HG02981 (cell line): ENCODE measurements at regions not wholly inside any gene's neighbourhood (a gene's known extent, or its start where the extent isn't known, plus 50 kb on each side); places are given as distances from the start of the nearest gene placed in this dataset.

Source experiments
- ATAC-seq: cut with Tn5 transposase; IDR thresholded peaks from one replicate; pipeline ENCODE4 v1.9.1; 2021; ENCODE audit warnings: mild to moderate bottlenecking, moderate library complexity; ENCODE audit not compliant: unreplicated experiment

DNA sequence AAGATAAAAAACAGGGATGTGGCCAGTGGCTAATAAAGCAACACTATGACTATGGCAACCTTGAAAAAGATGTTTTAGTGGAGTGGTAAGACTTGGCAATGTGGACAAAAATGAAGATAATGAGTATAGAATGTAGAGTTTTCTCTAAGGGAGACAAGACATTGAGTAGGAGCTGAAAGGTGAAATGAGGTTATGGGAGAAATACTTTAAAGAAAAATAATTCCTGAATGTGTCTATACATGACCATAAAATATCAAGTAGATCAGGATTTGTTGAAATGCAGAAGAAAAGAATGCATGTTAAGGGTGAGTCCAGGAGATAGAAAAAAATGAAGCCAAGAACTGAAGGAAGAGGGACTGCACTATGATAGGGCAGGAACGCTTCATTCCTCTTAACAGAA is 101.6 kb upstream of the CARD18 start:
- ATAC-seq: no peak

DNA sequence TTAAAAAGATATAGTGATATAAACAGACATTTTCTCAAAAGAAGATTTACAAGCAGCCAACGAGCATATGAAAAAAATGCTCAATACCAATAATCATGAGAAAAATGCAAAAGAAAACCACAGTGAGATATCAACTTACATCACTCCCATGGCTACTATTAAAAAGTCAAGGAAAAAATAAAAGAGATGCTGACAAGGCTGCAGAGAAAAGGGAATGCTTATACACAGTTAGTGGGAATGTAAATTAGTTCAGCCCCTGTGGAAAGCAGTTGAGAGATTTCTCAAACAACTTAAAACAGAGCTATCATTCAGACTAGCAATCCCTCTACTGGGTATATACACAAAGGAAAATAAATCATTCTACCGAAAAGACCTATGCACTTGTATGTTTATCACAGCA is 97.1 kb upstream of the CARD18 start:
- no peak for ATAC-seq

DNA sequence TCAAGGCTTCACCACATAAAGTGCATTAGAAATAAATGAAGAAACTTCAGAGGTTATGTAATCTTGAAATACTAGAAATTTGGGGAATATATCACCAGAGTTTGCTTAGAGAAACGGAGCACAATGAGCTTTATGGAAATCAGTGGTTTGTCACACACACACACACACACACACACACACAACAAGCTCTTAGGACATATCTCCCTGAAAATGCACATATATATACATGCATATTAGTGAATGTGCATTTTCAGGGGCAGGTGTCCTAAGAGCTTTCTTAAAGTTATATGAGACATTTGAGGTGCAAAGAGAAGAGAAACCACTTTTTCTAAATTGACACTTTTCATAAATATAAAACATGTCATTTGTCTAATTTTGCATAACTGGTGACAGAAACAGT is 93.7 kb upstream of the CARD18 start:
- no peak for ATAC-seq

DNA sequence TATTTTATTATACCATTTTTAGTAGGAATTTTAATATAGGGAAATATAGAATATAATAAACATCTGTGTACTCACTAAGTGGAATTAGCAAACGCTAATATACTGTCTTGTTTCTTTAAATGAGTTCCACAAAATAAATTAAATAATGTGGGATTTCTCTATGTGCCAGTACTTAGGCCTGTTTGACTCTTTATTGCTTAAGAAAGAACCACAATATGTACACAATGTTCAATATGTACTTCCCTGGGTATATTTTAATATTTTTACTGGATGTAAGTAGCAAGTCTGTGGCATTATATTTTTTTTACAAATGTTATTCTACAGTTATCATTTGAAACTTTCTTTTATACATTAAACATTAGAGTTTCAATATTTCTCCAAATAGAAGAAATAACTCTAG is 92.5 kb upstream of the CARD18 start:
- no peak for ATAC-seq

DNA sequence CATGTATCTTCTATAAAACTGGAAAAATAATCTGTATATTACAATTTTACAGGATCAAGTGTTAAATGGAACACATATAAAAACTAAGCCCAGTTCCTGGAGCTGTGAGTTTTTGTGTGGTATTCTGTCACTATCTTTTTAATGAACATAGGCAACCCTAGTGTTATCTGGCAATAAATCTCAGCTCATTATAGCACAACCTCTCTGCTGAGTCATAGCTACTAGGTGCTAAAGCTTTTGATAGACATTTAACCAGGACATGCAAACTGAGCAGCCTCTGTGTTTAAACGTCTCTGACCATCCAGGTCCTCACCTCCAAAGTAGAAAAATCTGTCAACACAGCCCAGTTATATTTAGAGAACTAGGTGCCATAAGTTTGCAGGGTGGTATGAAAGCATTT is 91.0 kb upstream of the CARD18 start:
- ATAC-seq: no peak

DNA sequence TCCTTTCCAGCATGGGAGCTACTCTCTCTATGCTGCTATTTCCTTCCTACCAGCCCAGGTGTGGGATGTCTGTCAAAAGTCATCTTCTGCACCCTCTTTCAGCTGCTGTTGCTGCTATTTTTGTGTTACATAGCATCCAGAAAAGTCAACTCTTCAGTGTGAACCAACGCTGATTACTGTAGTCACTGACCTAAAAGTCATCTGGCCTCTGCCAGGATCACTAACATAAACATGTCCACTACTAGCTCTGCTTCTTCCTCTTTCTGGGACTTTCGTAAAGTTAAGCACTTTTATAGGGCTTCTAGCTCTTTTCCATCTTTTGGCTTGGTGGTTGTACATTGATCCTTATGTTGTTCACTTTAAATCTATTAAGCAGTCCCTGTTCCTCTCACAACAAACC is 90.2 kb upstream of the CARD18 start:
- ATAC-seq: no peak

DNA sequence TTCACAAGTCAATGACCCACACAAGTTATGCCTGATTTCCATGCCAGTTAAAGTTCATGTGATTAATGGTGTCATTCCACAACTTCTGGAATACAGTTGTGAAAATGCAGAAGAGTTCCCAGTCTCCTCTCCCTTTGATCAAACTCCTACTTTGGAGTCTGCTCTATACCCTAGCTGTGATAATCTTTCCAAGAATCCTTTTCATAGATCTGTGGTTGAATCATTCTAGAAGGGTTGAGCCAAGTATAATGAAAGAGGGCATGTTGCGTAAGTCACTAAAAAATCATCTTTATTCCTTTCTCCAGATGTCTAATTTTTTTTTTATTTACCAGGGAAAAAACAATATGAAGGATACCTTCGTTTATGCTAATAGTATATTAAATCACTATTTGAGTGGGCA is 89.7 kb upstream of the CARD18 start:
- no peak for ATAC-seq

DNA sequence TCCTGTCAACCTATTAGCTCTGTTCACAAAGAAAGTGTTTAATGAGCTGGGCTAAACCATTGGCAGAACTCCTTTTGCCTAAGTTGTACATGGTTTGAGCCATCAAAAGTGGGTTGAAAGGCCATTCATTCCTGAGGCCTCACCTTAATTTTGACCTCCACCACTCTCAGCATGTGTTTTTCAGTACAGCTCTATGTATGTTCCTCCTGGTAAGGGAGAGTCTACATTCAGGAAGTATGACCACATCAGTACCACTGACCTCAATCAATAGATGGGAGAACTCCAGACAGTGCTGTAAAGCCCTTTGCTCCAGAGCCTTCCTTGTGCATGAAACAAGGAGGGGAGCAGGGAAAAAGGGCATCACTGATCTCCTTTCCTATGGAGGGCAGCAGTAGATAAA is 87.8 kb upstream of the CARD18 start:
- no peak for ATAC-seq

DNA sequence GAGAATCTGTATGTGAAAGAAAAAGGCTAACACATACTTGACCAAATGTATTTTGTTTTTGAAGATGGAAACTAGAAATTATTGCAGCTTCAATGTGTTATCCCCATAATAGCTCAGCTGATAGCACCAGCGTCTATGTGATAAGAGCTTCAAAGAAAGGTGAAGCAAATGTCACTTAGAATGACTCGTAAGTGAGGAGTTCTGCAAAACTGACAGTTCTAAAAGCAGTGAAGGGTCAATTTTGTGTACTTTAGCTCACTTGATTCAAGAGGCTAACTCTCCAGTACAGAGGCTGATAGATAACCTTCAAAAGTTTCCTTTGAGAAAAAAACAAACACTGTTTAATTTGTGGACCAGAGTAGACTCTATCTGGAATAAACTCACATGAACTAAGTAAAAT is 87.2 kb upstream of the CARD18 start:
- no peak for ATAC-seq

DNA sequence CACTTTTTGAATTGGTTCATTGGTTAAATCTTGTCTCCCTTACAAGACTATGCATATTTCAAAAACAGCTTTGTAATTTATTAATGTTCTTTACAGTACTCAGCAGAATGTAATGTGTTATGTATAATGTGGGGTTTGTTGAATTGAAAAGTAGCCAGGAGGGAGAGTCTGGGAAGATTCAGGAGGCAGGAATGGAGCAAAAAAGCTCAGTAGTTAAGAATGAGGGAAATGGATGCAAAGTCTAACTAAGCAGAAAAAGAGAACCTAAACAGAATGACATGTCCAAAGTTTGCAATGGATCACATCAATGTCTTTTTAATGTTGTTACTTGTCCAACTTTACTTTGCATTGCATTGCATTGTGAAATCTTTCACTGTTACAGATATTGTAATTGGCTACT is 86.5 kb upstream of the CARD18 start:
- no peak for ATAC-seq

DNA sequence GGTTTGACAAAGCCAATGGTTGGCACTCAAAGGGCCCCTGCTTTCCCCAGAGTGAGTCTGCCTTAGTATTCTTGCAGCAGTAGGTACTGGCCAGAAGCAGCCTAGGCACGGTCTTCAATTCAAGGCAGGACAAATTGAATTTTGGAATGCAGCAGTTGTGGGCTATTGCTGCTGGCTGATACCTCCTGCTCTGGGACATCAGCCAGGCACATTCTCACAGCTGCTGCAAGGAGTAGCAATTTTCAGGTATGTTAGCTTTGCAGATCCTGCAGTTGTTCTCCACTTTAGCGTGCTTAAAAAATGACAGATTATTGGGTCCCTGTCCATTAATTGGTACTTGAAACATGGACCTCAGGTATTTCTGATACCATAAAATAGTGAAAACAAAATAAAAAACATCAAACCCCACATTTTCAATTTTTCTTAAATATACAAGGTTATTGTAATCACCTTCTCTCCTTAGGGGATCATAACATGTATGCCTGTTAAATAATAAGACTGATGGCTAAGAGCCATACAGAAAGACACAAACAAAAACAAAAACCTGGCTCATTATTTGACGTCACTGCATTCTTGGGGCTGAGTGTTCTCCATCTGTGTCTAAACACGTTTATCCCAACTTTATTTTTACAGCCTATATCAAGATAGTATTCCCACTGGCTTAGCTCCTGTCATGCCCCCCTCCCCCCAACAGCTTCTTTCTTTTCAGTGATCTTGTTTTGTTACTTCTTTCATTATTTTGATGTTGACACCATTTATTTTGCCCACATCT is 85.1 kb upstream of the CARD18 start:
- no peak for ATAC-seq

DNA sequence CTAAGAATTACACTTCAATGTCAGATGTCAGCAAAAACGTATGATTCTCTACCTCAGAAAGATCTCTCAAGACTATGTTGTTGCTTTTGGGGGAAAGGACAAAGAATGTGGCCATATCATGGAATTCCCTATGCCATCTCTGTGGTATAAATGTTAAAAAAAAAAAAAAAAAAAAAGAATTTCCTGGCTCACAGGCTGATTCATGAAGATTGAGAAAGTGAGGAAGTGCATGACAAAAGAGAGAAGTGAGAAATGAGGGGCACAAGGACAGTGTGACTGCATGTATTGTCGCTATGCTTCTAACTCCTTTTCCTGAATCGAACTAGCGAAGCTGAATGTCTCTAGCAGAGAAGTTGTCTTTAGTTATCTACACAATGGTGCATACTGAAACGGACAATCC is 80.6 kb upstream of the CARD18 start:
- ATAC-seq: no peak

DNA sequence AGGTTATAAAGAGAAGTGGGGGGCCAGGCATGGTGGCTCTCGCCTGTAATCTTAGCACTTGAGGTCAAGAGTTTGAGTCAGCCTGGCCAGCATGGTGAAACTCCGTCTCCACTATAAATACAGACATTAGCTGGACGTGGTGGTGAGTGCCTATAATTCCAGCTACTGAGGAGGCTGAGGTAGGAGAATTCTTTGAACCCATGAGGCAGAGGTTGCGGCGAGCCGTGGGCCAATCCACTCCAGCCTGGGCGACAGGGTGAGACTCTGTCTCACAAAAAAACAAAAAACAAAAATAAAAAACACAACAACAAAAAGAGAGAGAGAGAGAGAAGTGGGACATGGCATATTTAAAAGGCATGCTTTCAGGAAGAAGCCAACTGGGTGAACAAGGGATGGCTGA is 80.1 kb upstream of the CARD18 start:
- ATAC-seq: no peak

DNA sequence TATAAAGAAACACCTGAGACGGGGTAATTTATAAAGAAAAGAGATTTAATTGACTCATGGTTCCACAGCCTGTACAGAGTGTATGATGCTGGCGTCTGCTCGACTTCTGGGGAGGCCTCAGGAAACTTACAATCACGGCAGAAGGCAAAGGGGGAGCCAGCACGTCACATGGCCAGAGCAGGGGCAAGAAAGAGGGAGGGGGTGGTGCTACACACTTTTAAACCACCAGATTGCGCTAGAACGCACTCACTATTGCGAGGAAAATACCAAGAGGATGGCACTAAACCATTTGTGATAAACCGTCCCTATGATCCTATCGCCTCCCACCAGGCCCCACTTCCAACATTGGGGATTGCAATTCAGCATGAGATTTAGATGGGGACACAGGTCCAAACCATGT is 79.7 kb upstream of the CARD18 start:
- no peak for ATAC-seq

DNA sequence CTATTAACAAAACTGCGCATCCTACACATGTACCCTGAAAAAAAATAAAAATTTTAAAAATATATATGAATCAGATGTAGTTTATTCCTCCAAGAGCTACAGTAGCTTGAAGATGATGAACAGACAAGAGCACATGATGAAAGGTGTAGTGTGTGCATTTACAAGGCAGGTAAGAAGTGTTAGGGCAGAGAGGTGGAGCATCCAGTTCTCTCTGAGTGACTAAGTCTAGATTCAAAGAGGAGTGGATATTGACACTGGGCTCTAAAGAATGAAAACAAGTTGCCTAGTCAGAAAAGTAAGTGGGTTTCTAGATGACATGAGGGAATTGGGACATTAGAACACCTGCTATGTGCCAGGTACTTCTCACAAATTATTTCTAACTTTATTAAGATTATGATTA is 76.0 kb upstream of the CARD18 start:
- no peak for ATAC-seq

DNA sequence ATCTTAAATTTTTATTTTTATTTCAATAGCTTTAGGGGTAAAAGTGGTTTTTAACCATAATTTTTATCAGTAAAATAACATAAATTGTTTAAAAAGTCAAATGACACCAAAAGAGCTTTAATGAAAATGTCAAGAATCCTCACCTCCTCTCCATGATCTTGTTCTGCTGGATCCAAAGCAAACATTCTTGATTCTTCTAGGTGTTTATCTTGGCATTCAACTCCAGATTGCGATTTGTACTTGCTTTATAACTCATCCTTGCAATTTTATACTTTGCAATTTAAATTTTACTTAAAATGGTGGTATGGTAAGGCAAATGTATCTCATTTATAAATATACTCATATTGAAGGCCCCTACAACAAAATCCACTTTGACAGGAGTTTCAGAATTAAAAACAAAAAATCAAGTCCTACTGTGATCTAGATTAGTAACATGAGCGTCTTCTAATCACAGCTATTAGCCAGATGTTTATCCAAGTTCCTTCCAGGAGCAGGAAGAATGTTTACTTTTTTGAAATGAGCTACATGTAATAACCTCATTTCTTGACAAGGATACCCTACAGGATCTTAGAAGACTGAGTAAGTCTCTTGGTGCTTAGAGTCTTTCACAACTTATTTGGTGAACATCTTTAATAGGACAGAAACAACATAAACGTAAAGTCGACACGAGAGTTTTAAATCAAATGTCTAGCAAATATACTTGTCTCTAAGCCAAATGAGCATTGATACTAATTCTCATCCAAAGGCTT is 72.4 kb upstream of the CARD18 start:
- no peak for ATAC-seq

DNA sequence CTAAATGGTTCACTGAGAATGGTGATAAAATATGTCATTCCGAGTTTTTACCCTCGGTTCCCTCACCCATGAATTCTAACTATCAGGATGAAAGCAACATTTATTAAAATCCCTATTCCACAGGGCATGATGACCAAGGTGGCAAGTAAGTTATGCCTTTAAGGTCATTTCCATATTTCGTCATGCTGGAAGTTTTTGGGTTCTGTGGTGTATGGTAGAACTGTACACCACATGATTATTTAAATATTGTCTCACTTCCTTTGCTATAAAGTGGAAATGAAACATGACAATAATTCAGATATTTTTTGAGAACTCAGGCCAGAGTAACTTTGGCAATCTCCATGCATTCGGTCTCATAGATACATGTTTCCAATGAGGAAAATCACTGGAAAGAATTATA is 68.5 kb upstream of the CARD18 start:
- ATAC-seq: no peak

DNA sequence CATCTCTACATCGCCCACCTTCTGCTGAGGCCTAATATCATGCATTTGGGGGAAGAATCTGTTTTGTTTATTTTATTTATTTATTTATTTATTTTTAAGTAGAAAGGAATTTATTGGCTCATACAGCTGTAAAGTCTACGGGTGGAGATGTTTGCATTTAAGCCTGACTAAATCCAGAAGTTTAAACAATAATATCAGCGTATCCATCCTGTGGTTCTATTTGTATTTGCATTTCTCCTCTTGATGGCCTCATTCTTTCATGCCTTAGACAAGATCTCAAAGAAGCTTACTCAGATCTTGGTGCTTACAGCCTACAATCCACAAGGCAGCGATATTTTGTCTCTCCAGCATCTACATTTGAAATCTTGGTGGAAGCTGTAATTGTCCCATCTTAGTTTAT is 67.1 kb upstream of the CARD18 start:
- no peak for ATAC-seq

DNA sequence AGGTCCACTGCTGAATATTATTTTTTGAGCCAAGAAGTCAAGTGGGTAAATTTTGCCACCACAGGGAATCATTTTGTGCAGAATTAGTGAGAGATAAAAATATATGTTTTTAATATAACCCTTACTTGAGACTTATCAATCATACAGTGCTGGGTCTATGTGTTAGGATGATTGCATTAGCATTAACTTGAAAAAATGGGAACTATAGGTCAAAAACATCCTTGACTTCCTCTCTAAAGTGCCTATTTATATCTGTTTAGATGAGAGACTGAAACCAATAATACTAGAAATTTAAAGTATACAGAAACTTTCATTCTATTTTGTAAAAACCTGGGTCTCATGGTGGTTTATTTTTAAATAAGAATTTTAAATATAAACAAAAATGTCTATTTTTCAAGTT is 65.1 kb upstream of the CARD18 start:
- no peak for ATAC-seq

DNA sequence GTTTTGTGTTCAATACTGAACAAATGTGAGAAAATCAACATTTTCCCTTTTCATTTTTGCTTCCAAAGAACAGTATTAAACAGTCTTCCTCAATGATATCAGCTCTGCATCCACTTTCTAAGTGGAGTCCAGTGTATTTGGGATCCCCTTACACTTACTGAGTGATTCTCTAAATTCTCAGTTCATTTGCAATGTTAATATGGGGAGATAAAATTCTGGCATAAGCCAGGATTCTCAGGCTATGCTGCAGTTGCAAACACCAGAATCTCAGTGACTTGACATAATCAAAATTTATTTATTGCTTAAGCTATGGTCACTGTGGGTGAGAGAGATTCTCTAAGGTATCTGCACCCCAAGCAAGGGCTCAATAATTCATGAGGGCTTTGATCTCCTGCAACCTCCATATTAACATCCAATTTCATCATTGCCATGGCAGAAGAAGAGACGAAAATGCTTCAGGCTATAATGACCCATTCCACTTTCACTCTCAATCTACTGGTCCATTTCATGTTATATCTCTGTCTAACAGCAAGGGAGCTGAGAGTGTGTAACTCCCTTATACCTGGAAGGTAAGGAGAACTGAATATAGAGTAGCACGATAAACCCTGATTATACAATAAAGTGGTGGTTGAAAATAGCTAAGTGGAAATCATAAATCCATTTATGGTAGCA is 64.1 kb upstream of the CARD18 start:
- no peak for ATAC-seq

DNA sequence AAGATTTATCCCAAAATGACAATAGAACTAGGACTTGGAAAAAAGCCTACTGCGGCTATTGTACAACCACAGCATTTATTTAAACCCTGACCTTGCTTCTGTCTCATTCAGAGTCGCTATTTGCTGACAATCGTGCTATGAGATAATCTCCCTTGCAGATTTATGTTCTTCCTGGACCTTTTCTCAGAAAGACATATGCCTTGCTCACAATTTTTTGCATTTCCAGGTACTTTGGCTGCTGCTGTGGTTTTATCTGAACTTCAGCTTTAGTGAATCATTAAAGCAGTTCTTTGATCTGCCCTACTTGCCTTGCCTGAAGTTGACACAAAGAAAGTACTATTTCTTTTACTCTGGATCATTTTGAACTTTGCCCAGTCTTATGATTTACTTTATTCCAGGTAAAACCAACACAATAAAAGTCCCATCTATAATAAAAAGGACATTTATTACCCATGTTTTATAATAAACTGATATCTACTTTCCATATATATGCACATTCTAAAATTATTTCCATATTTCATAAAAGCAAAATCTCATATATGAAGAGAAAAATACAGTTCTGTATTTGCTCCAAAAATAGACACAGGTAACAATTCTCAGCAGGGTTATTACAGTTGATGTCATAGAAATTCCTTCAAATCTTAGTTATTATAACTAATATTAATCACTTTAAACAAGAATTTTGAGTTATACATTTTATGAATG is 63.4 kb upstream of the CARD18 start:
- no peak for ATAC-seq

DNA sequence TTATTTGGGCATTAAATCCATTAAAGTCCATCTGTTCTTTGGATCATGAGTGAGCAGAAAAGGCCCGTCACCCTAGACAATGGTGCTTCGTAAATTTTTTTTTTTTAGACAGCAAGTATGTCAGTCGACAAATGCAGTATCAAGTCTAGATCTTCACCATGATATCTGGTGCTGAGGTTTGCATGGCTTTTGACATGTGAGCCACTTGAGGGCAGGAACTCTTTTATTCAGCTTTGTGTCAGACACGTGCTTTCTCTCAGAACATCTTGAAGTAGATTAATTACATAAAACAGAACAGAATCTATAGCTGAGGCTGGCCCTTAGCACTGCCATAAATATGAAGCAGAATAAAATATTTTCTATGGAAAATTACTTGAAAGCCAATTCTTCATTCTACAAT is 62.9 kb upstream of the CARD18 start:
- no peak for ATAC-seq
